HEK293T (cell line): ENCODE measurements at regions not wholly inside any gene's neighbourhood (a gene's known extent, or its start where the extent isn't known, plus 50 kb on each side); places are given as distances from the start of the nearest gene placed in this dataset.

Experiments
- BHLHE40 ChIP-seq: fragments of 450-650 bp; IDR thresholded peaks from 2 replicates; pipeline ENCODE4 v1.6.1; 2016; ENCODE audit warnings: mild to moderate bottlenecking, moderate library complexity, borderline replicate concordance
- CTBP1 ChIP-seq: fragments of 450-650 bp; IDR thresholded peaks from 2 replicates; pipeline ENCODE4 v1.6.1; 2016; ENCODE audit warnings: borderline replicate concordance
- ELF4 ChIP-seq: fragments of 450-650 bp; IDR thresholded peaks from 2 replicates; pipeline ENCODE4 v1.6.1; 2017; ENCODE audit warnings: antibody characterized with exemption
- FOXA1 ChIP-seq: fragments of 450-650 bp; IDR thresholded peaks from 2 replicates; pipeline ENCODE4 v1.6.1; 2016; ENCODE audit warnings: mild to moderate bottlenecking
- FOXK2 ChIP-seq: fragments of 450-650 bp; IDR thresholded peaks from 2 replicates; pipeline ENCODE4 v1.6.1; 2016; ENCODE audit warnings: mild to moderate bottlenecking
- FOXM1 ChIP-seq: fragments of 450-650 bp; IDR thresholded peaks from 2 replicates; pipeline ENCODE4 v1.6.1; 2017; ENCODE audit warnings: mild to moderate bottlenecking, borderline replicate concordance
- HDGF ChIP-seq: fragments of 450-650 bp; IDR thresholded peaks from 2 replicates; pipeline ENCODE4 v1.6.1; 2017; ENCODE audit warnings: antibody characterized with exemption, borderline replicate concordance
- L3MBTL2 ChIP-seq: fragments of 450-650 bp; conservative IDR thresholded peaks from 2 replicates; pipeline ENCODE4 v1.6.1; 2016; ENCODE audit warnings: mild to moderate bottlenecking
- LEF1 ChIP-seq: fragments of 450-650 bp; IDR thresholded peaks from 2 replicates; pipeline ENCODE4 v1.6.1; 2017; ENCODE audit warnings: mild to moderate bottlenecking, borderline replicate concordance
- NFRKB ChIP-seq: fragments of 450-650 bp; IDR thresholded peaks from 2 replicates; pipeline ENCODE4 v1.6.1; 2016; ENCODE audit warnings: mild to moderate bottlenecking, moderate library complexity
- PKNOX1 ChIP-seq: fragments of 450-650 bp; IDR thresholded peaks from 2 replicates; pipeline ENCODE4 v1.6.1; 2016
- SP1 ChIP-seq: fragments of 450-650 bp; IDR thresholded peaks from 2 replicates; pipeline ENCODE4 v1.6.1; 2017
- SUZ12 ChIP-seq: fragments of 450-650 bp; IDR thresholded peaks from 2 replicates; pipeline ENCODE4 v1.6.1; 2016; ENCODE audit warnings: mild to moderate bottlenecking
- TARDBP ChIP-seq: fragments of 450-650 bp; IDR thresholded peaks from 2 replicates; pipeline ENCODE4 v1.6.1; 2016

DNA sequence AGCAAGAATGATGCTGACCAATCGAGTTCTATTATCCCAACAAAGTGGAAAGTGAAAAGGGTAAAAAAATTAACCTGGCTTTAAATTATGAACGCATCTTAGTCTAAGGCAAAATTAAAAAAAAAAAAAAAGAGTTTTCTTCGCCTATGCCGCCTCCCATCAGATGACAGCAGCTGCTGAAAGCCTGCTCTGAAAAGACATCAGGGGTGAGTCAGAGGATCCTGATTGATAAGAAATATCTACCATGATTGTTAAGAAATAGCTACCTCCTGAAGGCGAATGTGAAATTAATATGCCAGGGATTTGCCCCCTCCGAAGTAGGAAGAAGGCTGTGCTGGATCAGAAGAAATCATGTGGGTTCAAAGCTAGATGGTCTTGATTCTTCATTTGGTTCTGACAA is 216.8 kb upstream of the C1orf87 start:
- TF ChIP-seq TARDBP (no peak), CTBP1 (no peak), SP1 (no peak), BHLHE40 (no peak), SUZ12 (no peak), LEF1 (no peak), FOXK2 (no peak), L3MBTL2 (no peak), HDGF (no peak), ELF4 (no peak), FOXM1 (no peak), FOXA1 (no peak), NFRKB (no peak), PKNOX1 (no peak)
